ENCODE measurements at regions not wholly inside any gene's neighbourhood (a gene's known extent, or its start where the extent isn't known, plus 50 kb on each side); places are given as distances from the start of the nearest gene placed in this dataset.

DNA sequence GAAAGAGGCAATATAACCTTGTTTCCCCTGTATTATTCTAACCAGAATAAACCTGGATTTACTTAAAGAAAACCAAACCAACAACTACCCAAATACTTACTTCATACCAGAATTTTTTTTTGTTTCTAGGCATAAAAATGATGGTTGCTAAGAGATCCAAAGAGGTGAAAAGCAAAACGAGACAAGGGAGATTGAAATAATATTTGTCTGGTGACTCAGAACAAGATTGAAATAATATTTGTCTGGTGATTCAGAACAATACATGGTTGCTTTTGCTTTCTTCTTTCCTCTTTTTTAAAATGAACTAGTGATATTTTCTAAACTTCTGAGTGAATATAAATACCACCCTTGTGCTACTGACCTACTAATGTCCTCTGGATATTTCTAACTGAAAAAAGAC is 592.9 kb downstream of the KCTD12 start:
- peaks cover 7% of the 10 kb centered on the region for H3K4me1 ChIP-seq (ENCODE audit: insufficient read depth, low read length)
- no peak for TF ChIP-seq EZH2 (IDR thresholded peaks at IDR 0.05; ENCODE audit: insufficient read depth, low read length)
- H3K4me2 ChIP-seq (ENCODE audit: low read length): peak overlapping the region; percentile 19
- no peak overlapping the region for H3K4me3 ChIP-seq (ENCODE audit: insufficient read depth, low read depth, low read length)
- H3K9ac ChIP-seq (ENCODE audit: low read length): no peak overlapping the region
- Mint-ChIP-seq H3K36me3 (ENCODE audit: low read depth, unreplicated experiment) (no peaks in the 10 kb centered on the region), H3K9me3 (ENCODE audit: unreplicated experiment) (no peaks in the 10 kb centered on the region), H3K27ac (ENCODE audit: unreplicated experiment) (peak overlapping the region; percentile 95), H3K4me1 (ENCODE audit: low read depth, unreplicated experiment) (peaks cover 21% of the 10 kb centered on the region), H3K4me3 (ENCODE audit: unreplicated experiment) (no peak overlapping the region), H3K27me3 (ENCODE audit: low read depth, unreplicated experiment) (no peaks in the 10 kb centered on the region)
- H3K79me2 ChIP-seq (ENCODE audit: insufficient read depth, low read length): no peaks in the 10 kb centered on the region
- H3K9me3 ChIP-seq (ENCODE audit: insufficient read depth, low read depth, low read length): no peaks in the 10 kb centered on the region
- DNase-seq (ENCODE audit: low read depth) (peak; percentile 64), FAIRE-seq (peak; percentile 62)
- no peaks in the 10 kb centered on the region for H3K36me3 ChIP-seq (ENCODE audit: insufficient read depth, low read length)
- H3K27me3 ChIP-seq (ENCODE audit: insufficient read depth, low read length): peaks cover 2% of the 10 kb centered on the region
- no peaks in the 10 kb centered on the region for H4K20me1 ChIP-seq (ENCODE audit: insufficient read depth, low read length)
- no peak overlapping the region for H2AFZ ChIP-seq (ENCODE audit: low read depth, low read length)
- H3K27ac ChIP-seq (ENCODE audit: low read depth, low read length): peak overlapping the region; percentile 42

DNA sequence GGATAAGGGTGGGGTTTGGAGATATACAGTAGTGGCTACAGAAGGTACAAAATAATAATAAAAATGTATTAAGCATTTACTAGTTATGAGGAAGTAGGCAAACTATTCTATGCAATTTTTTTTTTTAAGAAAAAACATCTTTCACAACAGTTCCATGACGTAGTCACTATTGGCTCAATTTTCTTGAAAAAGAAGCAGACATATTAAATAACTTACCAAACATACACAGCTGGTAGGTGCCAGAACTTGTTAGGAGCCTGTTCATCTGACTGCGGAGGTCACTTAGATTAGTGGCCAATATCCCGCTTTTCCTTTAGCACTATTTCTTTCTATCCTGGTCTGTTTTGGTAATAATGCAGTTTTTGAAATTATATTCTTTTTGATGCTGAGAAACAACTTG is 593.5 kb downstream of the KCTD12 start:
- DNase-seq (ENCODE audit: low read depth) (no peak), FAIRE-seq (no peak)
- Histone ChIP-seq H3K36me3 (ENCODE audit: insufficient read depth, low read length) (no peaks in the 10 kb centered on the region), H3K4me1 (ENCODE audit: insufficient read depth, low read length) (peaks cover 7% of the 10 kb centered on the region), H4K20me1 (ENCODE audit: insufficient read depth, low read length) (no peaks in the 10 kb centered on the region), H3K79me2 (ENCODE audit: insufficient read depth, low read length) (no peaks in the 10 kb centered on the region), H3K27me3 (ENCODE audit: insufficient read depth, low read length) (peaks cover 2% of the 10 kb centered on the region), H3K4me3 (ENCODE audit: insufficient read depth, low read depth, low read length) (no peak overlapping the region), H2AFZ (ENCODE audit: low read depth, low read length) (no peak overlapping the region), H3K27ac (ENCODE audit: low read depth, low read length) (peak overlapping the region; percentile 42), H3K9me3 (ENCODE audit: insufficient read depth, low read depth, low read length) (no peaks in the 10 kb centered on the region), H3K4me2 (ENCODE audit: low read length) (peak overlapping the region; percentile 19), H3K9ac (ENCODE audit: low read length) (no peak overlapping the region)
- H3K4me1 Mint-ChIP-seq (ENCODE audit: low read depth, unreplicated experiment): peaks cover 21% of the 10 kb centered on the region
- no peaks in the 10 kb centered on the region for H3K36me3 Mint-ChIP-seq (ENCODE audit: low read depth, unreplicated experiment)
- no peaks in the 10 kb centered on the region for H3K9me3 Mint-ChIP-seq (ENCODE audit: unreplicated experiment)
- no peak for TF ChIP-seq EZH2 (IDR thresholded peaks at IDR 0.05; ENCODE audit: insufficient read depth, low read length)
- TF ChIP-seq, protein P1, sequence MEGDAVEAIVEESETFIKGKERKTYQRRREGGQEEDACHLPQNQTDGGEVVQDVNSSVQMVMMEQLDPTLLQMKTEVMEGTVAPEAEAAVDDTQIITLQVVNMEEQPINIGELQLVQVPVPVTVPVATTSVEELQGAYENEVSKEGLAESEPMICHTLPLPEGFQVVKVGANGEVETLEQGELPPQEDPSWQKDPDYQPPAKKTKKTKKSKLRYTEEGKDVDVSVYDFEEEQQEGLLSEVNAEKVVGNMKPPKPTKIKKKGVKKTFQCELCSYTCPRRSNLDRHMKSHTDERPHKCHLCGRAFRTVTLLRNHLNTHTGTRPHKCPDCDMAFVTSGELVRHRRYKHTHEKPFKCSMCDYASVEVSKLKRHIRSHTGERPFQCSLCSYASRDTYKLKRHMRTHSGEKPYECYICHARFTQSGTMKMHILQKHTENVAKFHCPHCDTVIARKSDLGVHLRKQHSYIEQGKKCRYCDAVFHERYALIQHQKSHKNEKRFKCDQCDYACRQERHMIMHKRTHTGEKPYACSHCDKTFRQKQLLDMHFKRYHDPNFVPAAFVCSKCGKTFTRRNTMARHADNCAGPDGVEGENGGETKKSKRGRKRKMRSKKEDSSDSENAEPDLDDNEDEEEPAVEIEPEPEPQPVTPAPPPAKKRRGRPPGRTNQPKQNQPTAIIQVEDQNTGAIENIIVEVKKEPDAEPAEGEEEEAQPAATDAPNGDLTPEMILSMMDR (IDR thresholded peaks at IDR 0.05; ENCODE audit: insufficient read depth, low read depth, low read length): no peak
- H3K27me3 Mint-ChIP-seq (ENCODE audit: low read depth, unreplicated experiment): no peaks in the 10 kb centered on the region
- H3K4me3 Mint-ChIP-seq (ENCODE audit: unreplicated experiment): no peak overlapping the region
- H3K27ac Mint-ChIP-seq (ENCODE audit: unreplicated experiment): peak overlapping the region; percentile 95

DNA sequence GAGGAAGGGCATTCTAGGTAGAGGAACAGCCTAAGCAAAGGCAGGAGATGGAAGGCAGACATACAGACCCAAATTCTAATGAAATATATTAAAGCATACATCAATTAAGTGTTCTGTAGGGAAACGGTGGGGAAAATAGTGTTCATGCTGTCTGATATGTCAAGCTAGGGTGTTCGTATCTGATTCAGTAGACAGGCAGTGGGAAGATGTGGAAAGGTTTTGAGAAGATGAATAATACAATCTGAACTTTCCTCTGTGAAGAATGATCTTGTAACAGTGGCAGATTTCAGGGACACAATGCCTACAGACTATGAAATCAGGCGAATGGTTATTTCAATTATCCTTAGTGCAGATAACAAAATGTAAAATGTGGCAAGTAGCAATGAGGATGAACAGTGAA is 594.2 kb downstream of the KCTD12 start:
- Histone ChIP-seq H3K27me3 (ENCODE audit: insufficient read depth, low read length) (peaks cover 2% of the 10 kb centered on the region), H3K4me3 (ENCODE audit: insufficient read depth, low read depth, low read length) (no peak overlapping the region), H3K9ac (ENCODE audit: low read length) (no peak overlapping the region), H3K4me2 (ENCODE audit: low read length) (no peak overlapping the region), H2AFZ (ENCODE audit: low read depth, low read length) (no peak overlapping the region), H3K27ac (ENCODE audit: low read depth, low read length) (no peak overlapping the region), H3K9me3 (ENCODE audit: insufficient read depth, low read depth, low read length) (no peaks in the 10 kb centered on the region), H3K36me3 (ENCODE audit: insufficient read depth, low read length) (no peaks in the 10 kb centered on the region), H4K20me1 (ENCODE audit: insufficient read depth, low read length) (no peaks in the 10 kb centered on the region), H3K4me1 (ENCODE audit: insufficient read depth, low read length) (peaks cover 7% of the 10 kb centered on the region), H3K79me2 (ENCODE audit: insufficient read depth, low read length) (no peaks in the 10 kb centered on the region)
- Mint-ChIP-seq H3K27me3 (ENCODE audit: low read depth, unreplicated experiment) (no peaks in the 10 kb centered on the region), H3K9me3 (ENCODE audit: unreplicated experiment) (no peaks in the 10 kb centered on the region), H3K4me3 (ENCODE audit: unreplicated experiment) (no peak overlapping the region), H3K4me1 (ENCODE audit: low read depth, unreplicated experiment) (peaks cover 21% of the 10 kb centered on the region), H3K27ac (ENCODE audit: unreplicated experiment) (peak overlapping the region; percentile 95), H3K36me3 (ENCODE audit: low read depth, unreplicated experiment) (no peaks in the 10 kb centered on the region)
- TF ChIP-seq EZH2 (IDR thresholded peaks at IDR 0.05; ENCODE audit: insufficient read depth, low read length): no peak
- TF ChIP-seq, protein P1 (IDR thresholded peaks at IDR 0.05; ENCODE audit: insufficient read depth, low read depth, low read length): no peak
- DNase-seq (ENCODE audit: low read depth): no peak
- FAIRE-seq: no peak
